Activated T-helper 2 cell treated with anti-CD3 and anti-CD28 coated beads, Interferon-gamma antibody, Interleukin-2, Interleukin-4, amounts not matched to agents 10 μg/mL and 5 μg/mL and 100 μg/mL, durations not matched to agents 14 hours and 24 hours and 36 hours (primary cell): ENCODE measurements at regions not wholly inside any gene's neighbourhood (a gene's known extent, or its start where the extent isn't known, plus 50 kb on each side); places are given as distances from the start of the nearest gene placed in this dataset.

ENCODE experiments used
- DNase-seq: peaks from one replicate; pipeline ENCODE4 v3.0.0; 2021; ENCODE audit warnings: low spot score
- H3K27ac Mint-ChIP-seq: one replicate; pipeline ENCODE4 v1.8.0; 2021; ENCODE audit warnings: mixed read lengths
- H3K27me3 Mint-ChIP-seq: one replicate; pipeline ENCODE4 v1.8.0; 2021; ENCODE audit warnings: low read depth, mixed read lengths
- H3K36me3 Mint-ChIP-seq: one replicate; pipeline ENCODE4 v1.8.0; 2021; ENCODE audit warnings: low read depth, mixed read lengths
- H3K4me1 Mint-ChIP-seq: one replicate; pipeline ENCODE4 v1.8.0; 2021; ENCODE audit warnings: low read depth, mixed read lengths
- H3K4me3 Mint-ChIP-seq: one replicate; pipeline ENCODE4 v1.8.0; 2021; ENCODE audit warnings: low read depth, mild to moderate bottlenecking, moderate library complexity, mixed read lengths
- H3K9me3 Mint-ChIP-seq: one replicate; pipeline ENCODE4 v1.8.0; 2021; ENCODE audit warnings: mixed read lengths
- intact Hi-C: fragments of 100-400 bp; cut with micrococcal nuclease; formaldehyde crosslinking; loops from one replicate; pipeline ENCODE4 v1.15.1; 2023

DNA sequence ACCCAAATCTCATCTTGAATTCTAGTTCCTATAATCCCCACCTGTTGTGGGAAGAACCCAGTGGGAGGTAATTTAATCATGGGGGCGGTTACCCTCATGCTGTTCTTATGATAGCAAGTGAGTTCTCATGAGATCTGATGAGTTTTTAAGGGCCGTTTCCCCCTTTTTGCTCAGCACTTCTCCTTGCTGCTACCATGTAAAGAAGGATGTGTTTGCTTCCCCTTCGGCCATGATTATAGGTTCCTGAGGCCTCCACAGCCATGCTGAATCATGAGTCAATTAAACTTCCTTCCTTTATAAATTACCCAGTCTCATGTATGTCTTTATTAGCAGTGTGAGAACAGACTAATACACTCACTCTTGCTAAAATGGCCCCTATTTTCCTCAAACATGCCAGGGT, 374.7 kb downstream of the TUSC7 start:
- DNase-seq = no peak
- Mint-ChIP-seq H3K27ac (no peak overlapping the region), H3K4me1 (no peaks in the 10 kb centered on the region), H3K4me3 (no peak overlapping the region), H3K36me3 (no peaks in the 10 kb centered on the region), H3K9me3 (peaks cover 18% of the 10 kb centered on the region), H3K27me3 (no peaks in the 10 kb centered on the region)
- intact Hi-C loops = no loop called here

DNA sequence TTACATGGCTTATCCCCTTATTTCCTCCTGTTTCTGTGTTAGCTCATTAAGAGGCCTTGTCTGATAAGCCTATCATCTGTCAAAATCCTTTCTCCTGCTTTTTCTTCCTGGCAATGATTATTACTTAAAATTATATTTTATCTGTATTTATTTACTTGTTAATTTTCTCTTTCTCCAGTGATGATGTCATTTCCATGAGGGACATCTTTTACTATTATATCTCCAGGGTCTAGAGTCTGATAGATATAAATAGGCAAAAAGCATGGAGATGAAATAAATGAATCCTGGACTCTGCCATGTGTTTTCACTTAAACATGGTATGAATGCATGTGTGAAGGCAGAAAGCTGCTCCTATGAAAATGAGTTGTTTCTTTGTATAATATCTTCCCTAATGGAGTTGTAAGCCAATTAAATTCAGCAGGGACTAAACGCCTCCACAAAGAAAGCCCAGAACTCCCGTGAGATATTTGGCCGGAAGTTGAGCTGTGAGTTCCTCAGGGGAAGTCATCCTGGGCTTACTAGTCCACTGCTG, 375.2 kb downstream of the TUSC7 start:
- Mint-ChIP-seq H3K36me3 (no peaks in the 10 kb centered on the region), H3K9me3 (peaks cover 18% of the 10 kb centered on the region), H3K27me3 (no peaks in the 10 kb centered on the region), H3K4me1 (no peaks in the 10 kb centered on the region), H3K27ac (no peak overlapping the region), H3K4me3 (no peak overlapping the region)
- intact Hi-C loops = no loop called here
- no peak for DNase-seq

GRCh38 chr3:117091676-117092075, 382.1 kb downstream of the TUSC7 start:
- intact Hi-C loops = no loop called here
- no peak for DNase-seq
- H3K36me3 Mint-ChIP-seq = no peaks in the 10 kb centered on the region
- H3K4me3 Mint-ChIP-seq = no peak overlapping the region
- H3K9me3 Mint-ChIP-seq = peaks cover 10% of the 10 kb centered on the region
- no peaks in the 10 kb centered on the region for H3K27me3 Mint-ChIP-seq
- no peak overlapping the region for H3K27ac Mint-ChIP-seq
- no peaks in the 10 kb centered on the region for H3K4me1 Mint-ChIP-seq

DNA sequence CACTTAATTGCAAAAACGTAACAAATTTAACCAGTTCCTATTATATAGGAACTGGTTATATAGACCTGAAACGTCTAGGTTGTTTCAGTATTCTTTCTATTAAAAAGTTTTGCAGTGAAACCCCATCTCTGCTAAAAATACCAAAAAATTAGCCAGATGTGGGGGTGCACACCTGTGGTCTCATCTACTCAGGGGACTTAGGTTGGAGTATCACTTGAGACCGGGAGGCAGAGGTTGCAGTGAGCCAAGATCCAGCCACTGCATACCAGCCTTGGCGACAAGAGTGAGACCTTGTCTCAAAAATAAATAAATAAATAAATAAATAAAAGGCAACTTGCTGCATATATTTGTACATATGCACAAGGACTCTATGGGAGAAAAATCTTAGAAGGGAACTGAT, 387.0 kb downstream of the TUSC7 start:
- no peak for DNase-seq
- H3K36me3 Mint-ChIP-seq = no peaks in the 10 kb centered on the region
- H3K4me1 Mint-ChIP-seq = no peaks in the 10 kb centered on the region
- no peak overlapping the region for H3K27ac Mint-ChIP-seq
- no peak overlapping the region for H3K4me3 Mint-ChIP-seq
- peaks cover 5% of the 10 kb centered on the region for H3K9me3 Mint-ChIP-seq
- no peaks in the 10 kb centered on the region for H3K27me3 Mint-ChIP-seq
- intact Hi-C loops = no loop called here

DNA sequence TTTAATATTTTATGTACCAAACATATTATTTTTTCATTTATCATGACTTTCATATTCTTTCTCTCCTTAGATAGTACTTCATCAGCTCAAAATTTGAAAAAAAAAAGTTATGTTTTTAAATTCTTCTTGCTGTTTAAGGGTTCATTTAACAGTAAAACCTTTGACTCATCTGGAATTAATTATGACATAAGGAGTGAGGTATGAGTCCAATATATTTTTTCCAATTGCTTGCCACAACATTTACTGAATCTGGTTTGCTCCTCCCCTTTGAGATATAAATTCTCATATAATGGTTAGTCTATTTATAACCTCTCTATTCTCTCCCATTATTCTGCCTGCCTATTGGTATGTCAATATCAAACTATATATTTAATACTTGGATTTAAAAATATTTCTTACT, 387.8 kb downstream of the TUSC7 start:
- H3K27ac Mint-ChIP-seq = no peak overlapping the region
- no peaks in the 10 kb centered on the region for H3K4me1 Mint-ChIP-seq
- H3K4me3 Mint-ChIP-seq = no peak overlapping the region
- H3K36me3 Mint-ChIP-seq = no peaks in the 10 kb centered on the region
- no peaks in the 10 kb centered on the region for H3K27me3 Mint-ChIP-seq
- intact Hi-C loops = no loop called here
- H3K9me3 Mint-ChIP-seq = peaks cover 5% of the 10 kb centered on the region
- DNase-seq = no peak

DNA sequence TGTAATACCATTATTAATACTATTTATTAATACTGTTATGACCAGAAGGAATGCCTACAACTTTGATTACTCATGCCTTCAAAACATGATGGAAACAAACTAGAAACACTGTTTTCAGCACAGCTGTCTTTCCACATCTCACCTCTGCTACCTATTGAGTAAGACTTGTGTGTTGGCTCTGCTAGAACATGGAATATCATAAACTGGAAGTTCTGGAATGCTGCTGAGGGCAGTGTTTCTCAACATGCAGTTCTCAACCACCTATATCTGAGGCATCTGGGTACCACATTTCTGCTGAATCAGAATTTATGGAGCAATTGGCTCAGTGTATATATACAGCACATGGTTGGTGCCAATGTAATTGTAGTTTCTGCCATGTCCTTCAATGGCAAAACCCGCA, 392.1 kb downstream of the TUSC7 start:
- Mint-ChIP-seq H3K36me3 (no peaks in the 10 kb centered on the region), H3K27ac (no peak overlapping the region), H3K4me3 (no peak overlapping the region), H3K27me3 (no peaks in the 10 kb centered on the region), H3K4me1 (no peaks in the 10 kb centered on the region), H3K9me3 (peaks cover 5% of the 10 kb centered on the region)
- DNase-seq = no peak
- intact Hi-C loops = no loop called here

DNA sequence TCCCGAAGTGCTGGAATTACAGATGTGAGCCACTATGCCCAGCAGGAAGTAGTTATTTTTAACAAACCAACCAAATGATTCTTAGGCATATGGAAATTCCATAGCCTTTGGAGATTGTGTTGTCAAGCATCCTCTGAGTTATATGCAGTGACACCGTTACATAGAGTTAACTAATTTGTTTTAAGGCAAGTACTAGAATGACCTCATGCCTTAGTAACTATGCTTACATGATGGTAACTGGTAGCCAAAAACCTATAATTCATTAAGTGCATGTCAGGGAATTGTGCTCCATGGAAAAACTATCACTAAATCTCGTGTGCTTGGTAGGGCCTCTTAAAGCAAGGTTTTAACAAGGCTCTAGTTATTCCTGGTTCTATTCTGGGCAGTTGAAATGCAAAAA, 392.8 kb downstream of the TUSC7 start:
- Mint-ChIP-seq H3K27me3 (no peaks in the 10 kb centered on the region), H3K9me3 (peaks cover 5% of the 10 kb centered on the region), H3K4me1 (no peaks in the 10 kb centered on the region), H3K27ac (no peak overlapping the region), H3K4me3 (no peak overlapping the region), H3K36me3 (no peaks in the 10 kb centered on the region)
- DNase-seq = no peak
- intact Hi-C loops = no loop called here

DNA sequence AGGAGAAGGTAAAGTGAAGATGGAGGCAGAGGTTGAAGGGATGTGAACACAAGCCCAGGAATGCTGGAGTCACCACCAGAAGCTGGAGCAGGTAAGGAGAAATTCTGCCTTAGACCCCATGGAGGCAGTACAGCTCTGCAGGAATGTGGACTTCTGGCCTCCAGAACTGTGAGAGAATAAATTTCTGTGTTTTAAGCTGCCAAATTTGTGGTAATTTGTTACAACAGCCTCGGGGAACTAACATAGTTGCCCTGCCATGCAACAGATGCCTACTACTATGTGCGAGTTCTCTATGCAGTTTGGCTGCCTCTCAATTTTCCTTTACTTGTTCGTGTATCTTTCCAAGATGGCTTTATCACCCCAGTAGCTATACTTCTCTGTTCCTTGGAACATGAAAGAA, 394.1 kb downstream of the TUSC7 start:
- intact Hi-C loops = no loop called here
- Mint-ChIP-seq H3K36me3 (no peaks in the 10 kb centered on the region), H3K4me1 (no peaks in the 10 kb centered on the region), H3K27ac (no peak overlapping the region), H3K4me3 (no peak overlapping the region), H3K9me3 (peaks cover 5% of the 10 kb centered on the region), H3K27me3 (no peaks in the 10 kb centered on the region)
- no peak for DNase-seq

GRCh38 chr3:117104381-117104780, 394.8 kb downstream of the TUSC7 start:
- Mint-ChIP-seq H3K36me3 (no peaks in the 10 kb centered on the region), H3K4me1 (no peaks in the 10 kb centered on the region), H3K27ac (no peak overlapping the region), H3K27me3 (no peaks in the 10 kb centered on the region), H3K4me3 (no peak overlapping the region), H3K9me3 (peaks cover 5% of the 10 kb centered on the region)
- intact Hi-C loops = no loop called here
- no peak for DNase-seq

DNA sequence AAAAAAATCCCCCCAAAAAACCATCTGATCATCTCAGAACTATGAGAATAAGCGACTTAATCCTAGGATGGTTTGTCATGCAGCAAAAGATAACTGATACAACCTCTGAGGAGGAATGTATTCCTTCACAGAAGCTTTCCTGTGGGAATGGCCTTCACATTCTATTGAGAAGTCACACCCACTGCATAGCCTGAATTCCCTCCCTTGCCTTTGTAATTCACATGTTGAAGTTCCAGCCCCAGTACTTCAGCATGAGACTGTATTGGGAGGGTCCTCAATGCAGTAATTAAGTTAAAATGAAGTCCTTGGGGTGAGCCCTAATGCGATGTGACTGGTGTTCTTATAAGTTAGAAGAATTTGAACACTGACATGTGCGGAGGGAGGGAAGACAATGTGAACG, 395.2 kb downstream of the TUSC7 start:
- Mint-ChIP-seq H3K27ac (no peak overlapping the region), H3K4me1 (no peaks in the 10 kb centered on the region), H3K27me3 (no peaks in the 10 kb centered on the region), H3K9me3 (peaks cover 5% of the 10 kb centered on the region), H3K4me3 (no peak overlapping the region), H3K36me3 (no peaks in the 10 kb centered on the region)
- intact Hi-C loops = no loop called here
- DNase-seq = no peak

DNA sequence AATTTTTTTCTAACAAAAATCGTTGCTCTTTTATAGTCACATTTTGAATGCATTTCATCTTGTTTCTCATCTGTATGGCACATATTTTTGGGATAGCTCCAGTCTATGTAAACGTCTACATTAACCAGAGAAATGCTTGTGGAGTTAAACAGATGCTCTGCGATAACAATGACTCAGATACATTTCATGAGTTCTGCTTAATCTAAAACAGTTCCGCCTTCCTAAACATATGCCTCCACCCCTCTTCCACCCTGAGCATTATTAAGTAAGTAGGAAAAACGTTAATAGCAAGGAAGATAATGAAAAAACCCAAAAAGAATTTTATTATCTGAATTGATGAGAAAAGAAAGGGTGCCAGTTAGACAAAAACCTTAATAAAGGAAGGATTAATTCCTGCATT, 396.1 kb downstream of the TUSC7 start:
- Mint-ChIP-seq H3K27me3 (no peaks in the 10 kb centered on the region), H3K4me1 (no peaks in the 10 kb centered on the region), H3K36me3 (no peaks in the 10 kb centered on the region), H3K4me3 (no peak overlapping the region), H3K27ac (no peak overlapping the region), H3K9me3 (peaks cover 2% of the 10 kb centered on the region)
- no peak for DNase-seq
- intact Hi-C loops = no loop called here

DNA sequence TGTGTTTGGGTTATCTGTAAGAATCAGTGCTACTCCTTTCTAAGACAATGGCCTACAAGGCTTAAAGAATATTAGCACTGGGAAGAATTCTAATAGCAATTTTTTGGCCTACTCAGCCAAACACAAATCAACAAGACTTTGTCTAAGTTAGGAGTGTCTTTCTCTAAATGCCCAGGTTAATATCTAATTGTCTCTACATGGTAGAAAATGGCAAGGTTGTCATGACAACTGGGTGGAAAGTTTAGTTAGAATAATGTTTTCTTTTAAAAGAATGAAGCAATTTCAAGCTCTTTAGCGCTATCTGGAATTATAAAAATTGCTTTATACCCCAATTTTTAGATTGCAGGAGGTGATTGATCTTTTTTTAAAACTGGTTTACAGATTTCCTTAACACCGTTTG, 396.8 kb downstream of the TUSC7 start:
- H3K36me3 Mint-ChIP-seq = no peaks in the 10 kb centered on the region
- no peak overlapping the region for H3K4me3 Mint-ChIP-seq
- H3K4me1 Mint-ChIP-seq = no peaks in the 10 kb centered on the region
- intact Hi-C loops = no loop called here
- DNase-seq = no peak
- H3K27ac Mint-ChIP-seq = no peak overlapping the region
- no peaks in the 10 kb centered on the region for H3K27me3 Mint-ChIP-seq
- peaks cover 3% of the 10 kb centered on the region for H3K9me3 Mint-ChIP-seq

DNA sequence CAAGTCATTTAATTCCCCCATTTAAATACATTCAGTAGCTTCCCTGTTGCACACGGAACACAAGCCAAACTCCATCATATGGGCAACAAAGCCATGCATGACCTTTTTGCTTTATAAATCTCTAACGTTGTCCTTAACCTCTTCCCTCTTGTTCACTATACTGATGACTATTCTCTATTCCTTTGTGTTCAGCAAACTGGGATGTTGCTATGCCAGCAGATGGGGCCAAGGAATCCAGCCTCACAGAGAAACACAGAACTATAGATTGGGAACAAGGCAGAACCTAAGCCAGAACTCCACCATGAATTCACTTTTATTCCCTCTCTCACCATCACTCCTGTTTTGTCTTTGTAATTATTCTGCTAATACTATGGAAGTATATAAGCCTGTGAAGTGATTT, 398.4 kb downstream of the TUSC7 start:
- Mint-ChIP-seq H3K9me3 (peaks cover 5% of the 10 kb centered on the region), H3K27ac (no peak overlapping the region), H3K4me1 (no peaks in the 10 kb centered on the region), H3K36me3 (no peaks in the 10 kb centered on the region), H3K27me3 (no peaks in the 10 kb centered on the region), H3K4me3 (no peak overlapping the region)
- intact Hi-C loops = no loop called here
- no peak for DNase-seq

- Mint-ChIP-seq H3K27ac (no peak overlapping the region), H3K9me3 (peaks cover 5% of the 10 kb centered on the region), H3K4me3 (no peak overlapping the region), H3K27me3 (no peaks in the 10 kb centered on the region), H3K36me3 (no peaks in the 10 kb centered on the region), H3K4me1 (no peaks in the 10 kb centered on the region)
- DNase-seq = no peak
- intact Hi-C loops = no loop called here
Measured at GRCh38 chr3:117109178-117109577, 399.6 kb downstream of the TUSC7 start.
